ENCODE measurements at regions not wholly inside any gene's neighbourhood (a gene's known extent, or its start where the extent isn't known, plus 50 kb on each side); places are given as distances from the start of the nearest gene placed in this dataset.
A peak's percentile ranks its signal among the peaks of the same experiment; 100 is the strongest.

DNA sequence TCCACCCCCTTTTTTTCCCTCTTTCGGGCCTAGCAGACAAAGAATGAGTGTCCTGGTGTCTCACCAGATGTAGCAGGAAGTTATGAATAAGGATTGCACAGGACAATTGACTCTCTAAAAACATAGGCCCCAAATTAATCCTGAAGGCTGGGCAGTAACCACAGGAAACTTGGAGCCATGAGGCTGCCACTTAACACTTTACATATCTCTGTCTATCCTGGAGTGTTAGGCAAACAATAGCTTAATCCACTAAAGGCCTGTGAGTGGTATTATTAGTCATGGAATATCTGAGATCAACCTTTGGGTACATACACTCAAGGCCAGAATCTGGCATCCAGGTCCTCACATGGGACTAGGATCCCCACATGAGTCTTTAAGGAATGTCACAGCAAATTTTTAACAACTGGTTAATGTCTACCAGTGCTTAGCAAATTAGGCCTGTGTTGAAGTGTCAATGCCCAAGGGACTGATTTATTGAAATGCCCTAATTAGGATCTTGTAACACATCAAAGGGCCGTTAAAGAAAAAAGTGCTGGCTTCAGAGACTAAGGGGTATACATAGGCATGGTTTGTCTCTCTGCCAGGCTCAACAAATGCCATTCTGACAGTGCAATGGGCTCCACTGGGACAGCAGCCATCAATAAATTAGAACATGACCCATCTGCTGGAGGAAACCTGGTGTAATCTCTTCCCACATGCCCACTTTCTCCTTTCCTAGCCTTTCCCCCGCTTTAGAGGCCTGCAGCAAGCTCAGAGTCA lies 196.7 kb upstream of the TBX20 start:
- DNase-seq (ENCODE audit: low read depth in 3 of 3): no peak

DNA sequence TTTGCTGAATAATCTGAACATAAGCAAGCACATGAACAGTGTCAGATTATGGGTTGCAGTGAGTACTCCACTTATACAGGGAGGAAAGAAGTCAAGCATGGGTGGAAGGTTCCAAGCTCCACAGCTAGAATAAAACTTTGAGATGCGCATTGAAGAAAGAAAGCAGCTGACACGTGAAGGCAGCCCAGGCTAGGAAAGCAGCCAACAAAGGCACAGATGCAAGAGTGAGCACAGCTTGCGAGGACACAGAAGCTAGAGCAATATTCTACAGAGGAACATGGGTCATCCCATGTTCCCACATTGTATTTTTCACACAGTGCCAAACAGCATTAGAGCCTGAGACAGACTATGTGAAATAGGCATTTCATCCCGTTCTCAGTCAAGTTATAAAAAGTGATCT lies 194.6 kb upstream of the TBX20 start:
- no peak for DNase-seq (ENCODE audit: low read depth in 3 of 3)

DNA sequence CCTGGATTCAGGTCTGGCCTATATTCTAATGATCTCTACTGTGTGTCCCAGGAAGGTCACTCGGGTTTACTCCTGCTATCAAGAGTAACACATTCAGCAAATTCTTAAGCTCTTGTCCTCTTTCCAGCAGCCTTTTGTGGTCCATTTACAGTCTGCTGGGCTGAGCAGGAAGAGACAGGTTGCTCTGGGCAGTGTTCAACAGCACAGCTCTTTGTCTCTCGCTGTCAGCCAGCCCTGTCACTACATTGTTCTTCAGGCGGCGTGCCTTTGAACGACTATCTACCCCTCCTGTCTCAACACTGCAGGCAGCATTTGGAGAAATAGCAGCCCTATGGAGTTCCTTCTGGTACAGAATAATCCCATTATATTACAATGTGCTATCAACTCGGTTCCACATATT lies 192.2 kb upstream of the TBX20 start:
- DNase-seq (ENCODE audit: low read depth in 3 of 3): no peak

DNA sequence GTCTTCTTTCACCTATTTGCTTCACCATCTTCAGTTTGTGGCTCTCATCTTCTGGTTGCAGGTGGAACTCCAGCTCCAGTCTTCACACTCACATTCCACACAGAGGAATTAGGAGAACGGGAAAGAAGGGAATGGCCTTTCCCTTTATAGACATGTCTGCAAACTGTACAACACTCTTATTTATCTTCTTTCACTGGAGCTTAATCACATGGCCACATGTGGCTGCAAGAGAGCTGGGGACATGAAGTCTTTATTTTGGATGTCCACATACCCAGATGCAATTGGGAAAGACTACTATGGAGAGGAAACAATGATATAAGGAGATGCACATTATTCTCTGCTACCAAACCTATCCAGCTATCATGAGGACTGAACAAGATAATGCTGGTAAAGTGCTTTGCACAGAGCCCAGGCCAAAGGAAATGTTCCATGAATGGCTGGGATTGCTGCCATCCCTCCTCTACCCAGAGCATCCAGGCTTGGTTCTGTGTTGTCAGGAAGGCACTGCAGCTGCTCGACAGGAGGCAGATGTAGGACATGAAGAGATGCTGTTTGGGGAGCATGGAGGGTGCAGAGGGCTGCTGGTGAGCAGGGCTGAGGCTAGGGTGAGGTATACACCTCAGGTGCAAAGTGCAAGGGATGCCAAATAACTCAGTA lies 183.8 kb upstream of the TBX20 start:
- DNase-seq (ENCODE audit: low read depth in 3 of 3): no peak

DNA sequence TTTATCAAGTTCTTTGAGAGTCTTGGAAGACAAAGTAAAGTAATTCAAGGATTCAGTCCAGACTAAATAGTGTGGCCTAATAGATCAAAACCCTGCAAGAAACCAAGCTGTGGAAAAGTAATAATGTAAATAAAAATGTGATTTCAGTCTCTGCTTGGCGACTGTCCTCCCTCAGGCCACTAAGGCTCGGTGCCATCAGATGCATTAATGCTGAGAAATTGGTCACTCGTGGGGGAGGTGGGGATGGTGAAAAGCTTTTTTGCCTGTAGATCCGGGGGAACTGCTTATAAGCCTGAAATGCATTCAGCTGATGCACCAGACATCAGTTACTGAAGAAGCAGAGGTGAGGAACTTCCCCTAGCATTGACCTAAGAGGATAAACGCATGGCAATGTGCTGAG lies 182.6 kb upstream of the TBX20 start:
- no peak for DNase-seq (ENCODE audit: low read depth in 3 of 3)

DNA sequence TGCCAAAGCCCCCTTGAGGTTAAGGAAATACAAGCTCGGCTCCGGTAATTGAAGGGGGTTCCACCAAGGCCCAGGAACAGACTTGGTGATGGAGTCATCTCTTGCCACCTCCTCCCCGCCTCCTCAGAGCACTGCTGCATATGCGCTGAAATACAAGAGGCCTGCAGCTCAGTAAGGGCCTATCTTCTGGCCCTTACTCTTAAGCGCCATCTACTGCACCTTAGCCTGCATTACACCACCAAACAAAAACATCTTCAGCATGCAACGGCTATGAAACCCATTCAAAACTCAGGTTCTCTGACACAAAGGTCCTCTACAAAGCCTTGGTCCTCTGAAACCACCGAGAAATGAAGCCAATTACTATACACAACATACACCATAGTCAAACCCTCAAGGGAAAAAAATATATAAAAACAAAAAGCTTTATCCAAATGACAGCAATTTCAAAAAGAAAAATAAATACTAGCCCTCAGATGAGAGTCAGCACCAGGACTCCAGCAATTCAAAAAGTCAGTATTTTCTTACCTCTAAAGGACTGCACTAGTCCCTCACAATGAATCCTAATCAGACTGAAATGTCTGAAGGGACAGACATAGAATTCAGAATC lies 176.8 kb upstream of the TBX20 start:
- DNase-seq (ENCODE audit: low read depth in 3 of 3): no peak

DNA sequence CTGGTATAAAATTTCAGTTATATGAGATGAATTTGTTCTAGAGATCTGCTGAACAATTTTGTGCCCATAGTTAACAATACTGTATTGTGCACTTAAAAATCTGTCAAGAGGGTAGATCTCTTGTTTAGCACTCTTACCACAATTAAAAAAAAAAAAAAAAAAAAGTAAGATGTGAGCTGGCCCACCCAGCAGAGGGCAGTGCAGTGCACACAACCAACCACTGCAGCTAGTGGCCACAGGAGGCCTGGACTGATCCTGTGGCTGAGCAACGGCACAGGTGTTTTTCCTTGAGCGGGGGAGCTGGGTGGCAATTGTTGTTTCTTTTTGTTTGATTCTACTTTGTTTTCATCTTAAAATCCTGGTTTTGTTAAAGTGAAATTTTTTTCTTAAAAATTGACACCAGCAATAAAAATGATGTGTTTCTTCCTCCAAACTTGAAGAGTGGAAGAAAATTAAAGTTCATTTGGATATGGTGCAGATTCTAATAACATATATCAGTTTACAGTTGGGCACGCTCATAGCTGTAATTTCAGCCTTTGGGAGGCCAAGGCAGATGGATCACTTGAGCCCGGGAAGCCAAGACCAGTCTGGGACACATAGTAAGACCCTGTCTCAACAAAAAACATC lies 171.1 kb upstream of the TBX20 start:
- peak in 2 of 3 experiments; percentile 7 to 17 for DNase-seq (ENCODE audit: low read depth in 3 of 3)

DNA sequence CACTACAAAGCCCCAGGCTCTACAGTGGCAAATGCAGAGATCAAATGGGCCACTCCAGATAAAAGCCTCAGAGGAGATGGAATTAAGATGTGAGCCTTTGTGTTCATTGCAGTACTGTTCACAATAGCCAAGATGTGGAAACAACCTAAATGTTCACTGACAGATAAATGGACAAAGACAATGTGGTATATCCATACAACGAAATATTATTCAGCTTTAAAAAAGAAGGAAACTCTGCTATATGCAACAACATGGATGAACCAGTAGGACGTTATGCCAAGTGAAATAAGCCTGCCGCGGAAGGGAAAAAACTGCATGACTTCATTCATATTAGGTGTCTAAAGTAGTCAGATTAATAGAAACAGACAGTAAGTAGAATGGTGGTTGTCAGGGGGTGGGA lies 170.5 kb upstream of the TBX20 start:
- DNase-seq (ENCODE audit: low read depth in 3 of 3): no peak

DNA sequence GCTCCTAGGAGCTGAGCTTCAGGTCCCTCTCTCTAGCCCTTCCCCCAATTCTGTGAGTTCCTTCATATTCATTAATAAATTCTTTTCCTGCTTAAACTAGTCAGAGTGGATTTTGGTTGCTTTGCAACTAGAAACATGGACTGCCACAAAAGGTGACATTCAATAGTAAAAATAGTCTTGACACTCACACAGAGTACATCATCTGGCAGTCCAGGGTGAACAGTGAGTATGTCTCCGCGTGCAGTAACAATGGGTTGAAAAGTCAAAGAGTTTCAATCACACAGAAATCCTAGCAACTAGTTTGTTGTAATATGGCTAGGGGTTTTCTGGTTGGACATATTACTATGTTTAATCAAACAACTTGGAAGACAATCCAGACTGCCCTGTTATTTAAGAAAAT lies 168.8 kb upstream of the TBX20 start:
- DNase-seq (ENCODE audit: low read depth in 3 of 3): no peak

DNA sequence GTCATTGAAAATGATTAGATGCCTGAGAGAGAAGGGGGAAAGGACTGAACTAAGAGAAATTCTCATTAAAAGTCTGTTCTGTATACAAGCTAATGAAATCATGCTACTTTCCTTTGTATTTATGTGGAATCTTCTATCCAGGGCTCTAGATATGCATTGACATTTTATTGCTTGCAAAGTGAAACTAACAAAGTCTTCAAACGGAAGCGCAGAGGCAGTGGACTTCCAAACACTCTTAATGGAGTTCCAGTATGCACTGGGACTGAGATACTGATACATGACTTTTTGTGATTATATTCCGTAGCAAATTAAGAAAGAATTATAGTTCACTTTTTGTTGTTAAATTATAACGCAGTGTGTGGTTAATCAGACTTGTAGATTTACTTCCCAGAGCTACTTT lies 166.8 kb upstream of the TBX20 start:
- DNase-seq (ENCODE audit: low read depth in 3 of 3): no peak

DNA sequence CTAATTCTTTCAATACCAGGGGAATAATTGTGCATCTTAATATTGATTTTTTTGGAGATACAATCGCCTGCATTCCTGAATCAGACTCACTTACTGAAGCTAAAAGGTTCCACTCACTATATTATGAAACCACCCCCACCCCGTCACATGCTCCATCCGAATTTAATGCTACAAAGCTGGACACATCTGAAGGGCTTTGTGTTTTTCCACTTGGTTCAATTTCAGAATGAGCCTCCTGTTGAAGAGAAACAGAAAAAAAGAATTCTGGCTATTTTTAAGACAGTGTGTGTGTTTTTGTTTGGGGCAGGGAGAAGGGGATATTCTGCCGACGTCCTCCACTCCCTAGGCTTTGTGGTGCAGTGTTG lies 165.5 kb upstream of the TBX20 start:
- DNase-seq (ENCODE audit: low read depth in 3 of 3): no peak

DNA sequence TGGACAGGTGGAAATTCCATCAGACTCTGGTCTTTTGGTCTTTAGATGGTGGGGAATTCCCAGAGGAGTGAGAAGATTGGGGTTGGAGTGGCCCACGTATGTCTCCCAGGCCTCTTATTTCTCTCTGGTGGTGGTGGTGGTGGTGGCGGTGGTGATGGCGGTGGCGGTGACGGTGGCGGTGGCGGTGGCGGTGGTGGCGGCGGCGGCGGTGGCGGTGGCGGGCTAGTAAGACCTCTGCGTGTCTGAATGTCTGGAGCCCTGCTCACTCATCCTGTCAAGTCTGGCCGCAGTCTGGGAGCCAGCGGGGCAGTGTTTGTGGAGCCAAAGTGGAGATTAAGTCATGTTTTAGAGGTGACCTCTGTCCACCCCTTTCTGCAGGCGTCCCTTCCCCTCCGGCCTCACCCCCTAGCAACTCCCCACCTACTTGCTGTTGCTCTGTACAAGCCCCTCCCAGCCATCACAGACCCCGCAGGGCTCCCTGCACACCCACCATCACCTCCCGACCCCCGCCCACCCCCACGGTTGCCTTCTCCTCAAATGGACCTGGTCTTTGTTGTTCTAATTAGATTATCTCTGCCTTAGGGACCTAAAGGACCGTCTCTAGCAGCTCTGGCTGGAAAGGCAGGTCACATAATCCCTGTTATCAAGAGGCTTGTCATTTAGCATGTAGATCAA lies 165.0 kb upstream of the TBX20 start:
- DNase-seq (ENCODE audit: low read depth in 3 of 3): no peak

DNA sequence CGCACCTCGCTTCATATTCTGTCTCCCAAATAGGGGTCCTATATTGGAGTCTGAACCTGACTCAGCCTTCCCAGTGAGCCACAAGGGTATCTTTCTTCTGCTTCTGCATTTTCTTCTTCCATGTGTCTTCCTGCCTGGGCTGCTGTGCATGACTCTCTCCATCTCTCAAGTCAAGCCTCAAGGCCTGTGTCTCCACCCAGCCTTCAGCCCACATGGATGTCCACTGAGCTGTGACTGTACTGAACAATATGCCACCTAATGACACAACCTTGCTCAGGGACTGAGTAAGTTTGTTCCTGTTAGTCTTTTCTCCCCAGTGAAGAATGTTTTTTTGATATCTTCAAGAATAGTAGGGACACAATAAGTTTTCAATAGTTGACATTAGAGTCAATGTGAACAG lies 162.7 kb upstream of the TBX20 start:
- no peak for DNase-seq (ENCODE audit: low read depth in 3 of 3)

DNA sequence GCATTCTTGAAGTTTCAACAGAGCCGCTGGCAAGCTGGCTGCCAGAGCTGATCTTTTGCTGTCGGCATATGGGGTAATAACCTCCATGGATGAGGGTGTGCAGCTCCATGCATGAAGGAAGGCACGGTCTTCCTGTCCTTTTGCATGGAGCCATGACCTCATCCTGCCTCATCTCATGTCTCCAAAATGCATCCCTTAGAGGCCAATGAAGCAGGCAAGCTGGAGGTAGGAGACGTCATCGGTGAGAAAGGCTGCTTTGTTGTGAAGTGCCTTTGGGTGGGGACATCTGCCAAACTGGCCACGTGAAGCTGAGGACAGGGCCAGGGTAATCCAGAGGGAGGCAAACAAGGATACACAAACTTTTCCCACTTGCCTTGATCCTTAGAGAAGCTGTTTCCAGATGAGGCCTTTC lies 161.5 kb upstream of the TBX20 start:
- no peak for DNase-seq (ENCODE audit: low read depth in 3 of 3)

DNA sequence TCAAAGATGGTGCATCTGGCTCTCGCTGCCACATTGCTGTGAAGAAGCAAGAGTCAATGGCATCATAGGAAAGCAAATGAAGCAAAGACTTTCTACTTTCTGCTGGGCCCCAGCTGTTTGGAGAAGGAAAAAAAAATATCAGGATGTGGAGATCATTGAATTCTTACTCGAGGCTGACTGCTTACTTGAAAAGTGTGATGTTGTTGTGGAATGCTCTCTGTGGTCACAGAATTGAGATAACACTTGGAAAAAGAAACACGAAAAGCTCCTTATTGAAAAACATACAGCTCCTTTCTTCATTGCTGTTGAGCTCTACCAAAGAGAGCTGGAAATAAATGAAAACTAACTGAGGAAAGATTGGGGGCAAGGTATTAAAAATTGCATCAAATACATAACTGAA lies 157.4 kb upstream of the TBX20 start:
- no peak for DNase-seq (ENCODE audit: low read depth in 3 of 3)

DNA sequence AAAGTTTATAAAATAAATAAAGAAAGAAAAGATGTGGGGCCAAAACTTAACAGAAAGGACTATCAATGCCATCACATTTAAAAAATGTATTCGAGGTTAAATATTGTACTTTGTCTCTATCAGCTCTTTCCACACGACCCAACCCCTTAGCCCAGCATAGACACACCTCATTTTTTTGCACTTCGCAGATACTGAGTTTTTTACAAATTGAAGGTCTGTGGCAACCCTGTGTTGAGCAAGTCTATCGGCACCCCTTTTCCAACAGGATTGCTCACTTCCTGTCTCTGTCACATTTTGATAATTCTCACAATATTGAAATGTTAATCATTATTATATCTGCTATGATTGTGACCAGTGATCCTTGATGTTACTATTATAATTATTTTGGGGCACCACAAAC lies 151.6 kb upstream of the TBX20 start:
- DNase-seq (ENCODE audit: low read depth in 3 of 3): no peak

DNA sequence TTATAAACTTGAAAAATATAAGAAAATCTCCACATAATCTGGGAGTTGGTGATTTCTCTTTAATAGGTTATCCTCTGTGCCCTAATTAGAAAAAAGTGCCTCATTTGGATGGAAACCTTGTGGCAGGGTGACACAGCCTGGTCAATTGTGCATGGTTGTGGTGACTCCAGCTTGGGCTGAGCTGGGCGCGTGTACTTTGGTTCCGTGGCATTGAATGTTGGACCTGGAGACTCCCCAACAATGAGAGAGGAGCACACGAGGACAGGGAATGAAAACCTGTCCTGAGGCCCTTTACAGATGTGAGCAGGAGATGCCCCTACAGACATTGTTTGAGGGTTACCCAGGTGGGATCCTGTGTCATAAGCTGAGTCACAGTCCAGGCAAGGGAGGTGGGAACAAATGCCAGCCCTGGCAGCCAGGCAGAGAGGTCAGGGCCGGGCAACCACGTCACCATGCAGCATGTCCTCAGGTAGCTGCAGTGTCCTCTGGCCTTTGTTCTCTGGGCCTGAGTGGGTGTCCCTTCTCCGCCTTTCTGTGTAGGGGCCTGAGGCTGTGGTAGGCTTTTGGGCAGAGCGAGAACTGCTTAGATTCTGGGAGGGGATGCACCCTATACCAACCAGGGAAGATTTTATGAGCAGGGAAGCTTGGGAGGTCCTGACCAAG lies 147.4 kb upstream of the TBX20 start:
- no peak for DNase-seq (ENCODE audit: low read depth in 3 of 3)

DNA sequence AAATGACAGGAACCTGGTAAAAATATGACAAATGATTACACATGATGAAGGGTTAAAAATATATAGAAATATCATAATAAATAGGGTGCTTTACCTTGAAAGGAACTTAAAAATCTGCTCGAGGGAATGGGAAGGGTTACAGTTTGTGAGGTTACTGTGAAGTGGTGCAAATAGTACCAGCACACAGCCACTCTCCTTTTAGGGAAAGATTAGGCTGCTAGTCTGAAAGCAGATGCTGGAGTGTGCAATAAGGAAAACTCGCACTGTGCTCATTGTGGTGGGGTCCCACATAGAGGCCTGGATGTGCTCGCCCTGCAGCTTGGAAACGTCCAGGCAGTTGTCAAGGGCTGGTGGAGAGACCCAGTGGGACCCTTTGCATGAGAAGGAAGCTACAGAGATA lies 145.9 kb upstream of the TBX20 start:
- DNase-seq (ENCODE audit: low read depth in 3 of 3): no peak

DNA sequence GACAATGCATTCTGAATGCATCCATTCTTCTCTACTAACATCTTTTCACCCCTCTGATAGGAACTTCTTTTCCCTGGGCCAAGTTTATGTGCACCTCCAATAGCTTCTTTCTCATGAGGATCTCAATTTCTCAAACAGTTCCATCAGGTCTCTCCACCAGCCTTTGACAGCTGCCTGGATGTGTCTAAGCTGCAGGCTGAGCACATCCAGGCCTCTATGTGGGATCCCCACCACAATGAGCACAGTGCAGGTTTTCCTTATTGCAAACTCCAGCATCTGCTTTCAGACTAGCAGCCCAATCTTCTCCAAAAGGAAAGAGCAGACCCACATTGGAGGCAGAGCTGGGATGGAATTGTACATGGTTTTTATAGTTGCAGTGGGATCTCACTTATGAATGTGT lies 145.3 kb upstream of the TBX20 start:
- DNase-seq (ENCODE audit: low read depth in 3 of 3): no peak

DNA sequence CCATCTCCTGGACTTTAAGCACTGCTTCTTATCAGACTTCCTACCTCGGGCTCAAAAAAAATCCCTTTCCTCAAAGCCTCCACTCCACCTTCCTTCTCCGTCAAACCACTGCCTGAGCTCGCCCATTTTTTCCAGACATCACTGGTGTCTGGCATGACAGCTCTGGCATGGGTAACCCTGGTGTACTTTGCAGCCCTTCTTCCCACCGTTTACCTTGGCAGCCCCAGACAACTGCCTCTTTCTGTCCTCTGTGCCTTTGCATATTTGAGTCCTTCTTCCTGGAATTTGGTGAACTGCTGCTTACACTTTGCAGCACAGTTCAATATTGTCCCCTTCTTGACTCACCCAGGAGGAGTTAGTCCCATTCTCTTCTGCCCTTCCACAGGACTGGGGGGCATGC lies 144.6 kb upstream of the TBX20 start:
- no peak for DNase-seq (ENCODE audit: low read depth in 3 of 3)

DNA sequence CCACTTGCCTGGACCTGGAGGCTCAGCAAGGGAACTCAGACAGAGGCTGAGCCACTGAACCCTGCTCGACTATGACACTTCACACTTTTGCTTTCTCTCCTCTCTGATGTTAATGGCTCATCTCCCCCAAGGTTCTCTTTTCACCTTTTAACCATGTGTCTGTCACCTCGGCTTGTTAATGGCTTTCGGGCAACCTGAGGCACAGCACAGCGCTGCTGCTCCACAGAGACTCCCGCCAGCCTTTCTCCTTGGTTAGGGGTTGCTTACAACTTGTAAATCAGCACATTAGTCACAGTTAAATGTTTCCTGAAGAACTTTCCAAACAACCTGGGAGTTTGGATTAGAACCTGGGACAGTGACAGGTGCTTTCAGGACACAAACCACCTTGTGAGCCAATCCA lies 136.2 kb upstream of the TBX20 start:
- DNase-seq (ENCODE audit: low read depth in 3 of 3): no peak

DNA sequence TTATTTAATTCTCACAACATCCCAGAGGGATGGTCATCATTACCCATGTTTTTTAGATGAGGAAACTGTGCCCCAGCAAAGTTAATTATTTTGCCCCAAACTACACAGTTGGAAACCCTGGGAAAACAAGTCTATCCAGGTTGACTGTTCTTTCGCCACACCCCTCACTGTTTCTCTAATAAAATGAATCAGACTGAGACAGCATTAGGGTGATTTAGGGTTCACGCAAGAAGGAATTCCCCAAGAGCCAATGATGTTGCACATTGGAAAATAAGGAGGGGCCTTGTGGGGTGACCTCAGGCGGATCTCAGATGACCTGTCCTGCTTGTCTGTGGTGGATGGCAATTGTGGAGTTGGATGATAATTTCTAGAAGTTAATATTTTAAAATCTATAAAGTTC lies 135.7 kb upstream of the TBX20 start:
- DNase-seq (ENCODE audit: low read depth in 3 of 3): no peak
